HEK293 (cell line): ENCODE measurements at regions not wholly inside any gene's neighbourhood (a gene's known extent, or its start where the extent isn't known, plus 50 kb on each side); places are given as distances from the start of the nearest gene placed in this dataset.

ENCODE experiments used
- CTCF ChIA-PET: fragments of 350-600 bp; formaldehyde crosslinking; extraction: SDS; loops from one replicate; lab custom pipeline; 2021; ENCODE audit warnings: antibody characterized with exemption; lab: Yijun Ruan, JAX
- POLR2A ChIA-PET: fragments of 300-600 bp; formaldehyde crosslinking; extraction: SDS; loops from one replicate; lab custom pipeline; 2020; ENCODE audit warnings: antibody characterized with exemption, inconsistent platforms; lab: Yijun Ruan, JAX
- H3K27ac ChIP-seq: fragments of 200-500 bp; sonication (Bioruptor generic); 2 replicates; pipeline ENCODE4 v1.5.1; 2014; ENCODE audit warnings: low read depth, low read length, control low read depth, inconsistent platforms; ENCODE audit errors: extremely low read depth
- H3K36me3 ChIP-seq, 2 experiments: fragments of 200-500 bp in 1 of 2; sonication (Bioruptor generic) in 1 of 2; 1 replicate in 1 of 2; 2 replicates in 1 of 2; pipeline ENCODE4 v1.5.1; 2014 to 2017; ENCODE audit warnings: inconsistent platforms in 2 of 2, low read length in 2 of 2; ENCODE audit not compliant: control insufficient read depth in 2 of 2, insufficient read depth in 1 of 2
- H3K4me1 ChIP-seq: fragments of 200-500 bp; sonication (Bioruptor generic); 2 replicates; pipeline ENCODE4 v1.5.1; 2014; ENCODE audit warnings: mild to moderate bottlenecking, low read length, inconsistent platforms; ENCODE audit not compliant: control insufficient read depth, insufficient read depth
- H3K4me3 ChIP-seq: 2 replicates; pipeline ENCODE4 v1.5.1; 2011; ENCODE audit warnings: low read depth, mild to moderate bottlenecking, control low read depth, low read length, moderate library complexity
- H3K9me3 ChIP-seq: fragments of 200-500 bp; sonication (Bioruptor generic); 2 replicates; pipeline ENCODE4 v1.5.1; 2014; ENCODE audit warnings: low read depth, low read length, inconsistent platforms; ENCODE audit not compliant: control insufficient read depth, insufficient read depth
- HOXA7 ChIP-seq: sonication (generic); formaldehyde crosslinking; IDR thresholded peaks from 2 replicates; pipeline ENCODE4 v1.8.1; 2022; ENCODE audit warnings: missing genetic modification reagents, borderline replicate concordance
- KLF1 ChIP-seq: fragments of 450-650 bp; formaldehyde crosslinking; IDR thresholded peaks from 2 replicates; pipeline ENCODE4 v1.5.1; 2016; ENCODE audit warnings: missing biosample characterization, missing genetic modification characterization
- PRDM1 ChIP-seq: fragments of 450-650 bp; formaldehyde crosslinking; IDR thresholded peaks from 2 replicates; pipeline ENCODE4; 2016; ENCODE audit warnings: missing biosample characterization, missing genetic modification characterization
- ZNF133 ChIP-seq: fragments of 450-650 bp; formaldehyde crosslinking; IDR thresholded peaks from 2 replicates; pipeline ENCODE4 v1.5.1; 2016; ENCODE audit warnings: missing biosample characterization, missing genetic modification characterization
- ZNF366 ChIP-seq: fragments of 450-650 bp; formaldehyde crosslinking; conservative IDR thresholded peaks from 2 replicates; pipeline ENCODE4 v1.5.1; 2016; ENCODE audit warnings: missing biosample characterization, missing genetic modification characterization
- ZNF473 ChIP-seq: fragments of 450-650 bp; formaldehyde crosslinking; IDR thresholded peaks from 2 replicates; pipeline ENCODE4 v1.5.1; 2017; ENCODE audit warnings: missing biosample characterization, missing genetic modification characterization
- ZNF521 ChIP-seq: fragments of 450-650 bp; formaldehyde crosslinking; IDR thresholded peaks from 2 replicates; pipeline ENCODE4 v1.5.1; 2017; ENCODE audit warnings: missing biosample characterization, mild to moderate bottlenecking, missing genetic modification characterization
- TF ChIP-seq, protein P1 (sequence below): fragments of 450-650 bp; formaldehyde crosslinking; IDR thresholded peaks from 2 replicates; pipeline ENCODE4 v1.5.1; 2016; ENCODE audit warnings: missing biosample characterization, missing genetic modification characterization
- TF ChIP-seq, protein P2 (sequence below): fragments of 450-650 bp; formaldehyde crosslinking; optimal IDR thresholded peaks from 2 replicates; pipeline ENCODE3; 2016; ENCODE audit warnings: missing biosample characterization, mild to moderate bottlenecking, missing genetic modification characterization
- TF ChIP-seq, protein P3 (sequence below): fragments of 450-650 bp; formaldehyde crosslinking; IDR thresholded peaks from 2 replicates; pipeline ENCODE4 v1.5.1; 2016; ENCODE audit warnings: missing biosample characterization, missing genetic modification characterization
- TF ChIP-seq, protein P4 (sequence below): fragments of 450-650 bp; formaldehyde crosslinking; IDR thresholded peaks from 2 replicates; pipeline ENCODE4 v1.5.1; 2017; ENCODE audit warnings: missing biosample characterization, missing genetic modification characterization

DNA sequence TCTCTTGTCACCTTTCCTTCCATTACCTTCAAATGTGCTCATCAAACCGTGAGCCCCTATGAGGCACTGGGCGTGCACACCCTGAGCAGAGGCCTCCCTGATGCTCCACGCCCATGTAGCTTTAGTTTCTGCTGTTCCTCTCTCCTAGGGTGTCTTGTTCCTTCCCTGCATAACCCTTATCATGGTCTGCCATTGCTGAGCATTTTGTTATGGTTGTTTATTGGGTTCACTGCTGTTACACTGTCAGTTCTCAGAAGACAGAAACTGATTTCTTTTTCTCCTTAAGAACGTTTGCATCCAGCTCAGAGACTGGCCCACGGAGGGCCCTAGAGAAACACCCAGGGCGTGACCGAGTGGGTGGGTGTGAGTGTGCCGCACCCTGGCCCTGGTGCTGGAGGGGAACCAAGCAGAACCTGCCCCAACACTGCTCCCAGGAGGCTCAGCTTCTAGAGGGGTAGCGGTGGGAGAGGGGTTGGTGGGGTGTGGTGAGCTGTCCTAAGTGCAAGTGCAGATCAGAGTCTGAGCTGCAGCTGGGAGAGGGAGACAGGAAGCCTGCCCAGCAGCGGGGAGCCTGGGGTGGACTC, 61.4 kb upstream of the URI1 start (continued):
- TF ChIP-seq, protein P1, sequence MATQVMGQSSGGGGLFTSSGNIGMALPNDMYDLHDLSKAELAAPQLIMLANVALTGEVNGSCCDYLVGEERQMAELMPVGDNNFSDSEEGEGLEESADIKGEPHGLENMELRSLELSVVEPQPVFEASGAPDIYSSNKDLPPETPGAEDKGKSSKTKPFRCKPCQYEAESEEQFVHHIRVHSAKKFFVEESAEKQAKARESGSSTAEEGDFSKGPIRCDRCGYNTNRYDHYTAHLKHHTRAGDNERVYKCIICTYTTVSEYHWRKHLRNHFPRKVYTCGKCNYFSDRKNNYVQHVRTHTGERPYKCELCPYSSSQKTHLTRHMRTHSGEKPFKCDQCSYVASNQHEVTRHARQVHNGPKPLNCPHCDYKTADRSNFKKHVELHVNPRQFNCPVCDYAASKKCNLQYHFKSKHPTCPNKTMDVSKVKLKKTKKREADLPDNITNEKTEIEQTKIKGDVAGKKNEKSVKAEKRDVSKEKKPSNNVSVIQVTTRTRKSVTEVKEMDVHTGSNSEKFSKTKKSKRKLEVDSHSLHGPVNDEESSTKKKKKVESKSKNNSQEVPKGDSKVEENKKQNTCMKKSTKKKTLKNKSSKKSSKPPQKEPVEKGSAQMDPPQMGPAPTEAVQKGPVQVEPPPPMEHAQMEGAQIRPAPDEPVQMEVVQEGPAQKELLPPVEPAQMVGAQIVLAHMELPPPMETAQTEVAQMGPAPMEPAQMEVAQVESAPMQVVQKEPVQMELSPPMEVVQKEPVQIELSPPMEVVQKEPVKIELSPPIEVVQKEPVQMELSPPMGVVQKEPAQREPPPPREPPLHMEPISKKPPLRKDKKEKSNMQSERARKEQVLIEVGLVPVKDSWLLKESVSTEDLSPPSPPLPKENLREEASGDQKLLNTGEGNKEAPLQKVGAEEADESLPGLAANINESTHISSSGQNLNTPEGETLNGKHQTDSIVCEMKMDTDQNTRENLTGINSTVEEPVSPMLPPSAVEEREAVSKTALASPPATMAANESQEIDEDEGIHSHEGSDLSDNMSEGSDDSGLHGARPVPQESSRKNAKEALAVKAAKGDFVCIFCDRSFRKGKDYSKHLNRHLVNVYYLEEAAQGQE (tag by site-specific recombination): peak; percentile 23; the same call in 1 of the 2 replicates
- TF ChIP-seq, protein P2, sequence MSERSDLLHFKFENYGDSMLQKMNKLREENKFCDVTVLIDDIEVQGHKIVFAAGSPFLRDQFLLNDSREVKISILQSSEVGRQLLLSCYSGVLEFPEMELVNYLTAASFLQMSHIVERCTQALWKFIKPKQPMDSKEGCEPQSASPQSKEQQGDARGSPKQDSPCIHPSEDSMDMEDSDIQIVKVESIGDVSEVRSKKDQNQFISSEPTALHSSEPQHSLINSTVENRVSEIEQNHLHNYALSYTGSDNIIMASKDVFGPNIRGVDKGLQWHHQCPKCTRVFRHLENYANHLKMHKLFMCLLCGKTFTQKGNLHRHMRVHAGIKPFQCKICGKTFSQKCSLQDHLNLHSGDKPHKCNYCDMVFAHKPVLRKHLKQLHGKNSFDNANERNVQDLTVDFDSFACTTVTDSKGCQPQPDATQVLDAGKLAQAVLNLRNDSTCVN (tag by site-specific recombination): peak; percentile 10

DNA sequence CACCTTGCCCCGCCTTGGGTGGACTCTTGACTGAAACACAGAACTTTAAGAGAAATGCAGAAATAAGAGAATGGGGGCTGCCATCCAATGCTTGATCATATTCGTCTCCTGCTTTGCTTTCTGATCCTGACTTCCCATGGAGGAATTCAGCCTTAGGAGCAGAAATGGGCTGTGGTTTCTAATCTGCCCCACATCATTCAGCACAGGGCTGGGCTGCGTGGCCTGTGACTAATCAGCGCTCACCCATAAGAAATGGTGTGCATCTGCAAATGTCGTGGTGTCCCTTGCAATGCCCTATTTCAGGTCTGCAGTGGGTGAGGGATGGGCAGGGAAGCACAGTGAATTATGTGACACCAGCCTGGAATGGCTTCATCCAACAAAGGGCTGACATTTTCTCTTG, 60.7 kb upstream of the URI1 start:
- no peak for TF ChIP-seq HOXA7 (CRISPR knock-in tag)
- TF ChIP-seq, protein P3, sequence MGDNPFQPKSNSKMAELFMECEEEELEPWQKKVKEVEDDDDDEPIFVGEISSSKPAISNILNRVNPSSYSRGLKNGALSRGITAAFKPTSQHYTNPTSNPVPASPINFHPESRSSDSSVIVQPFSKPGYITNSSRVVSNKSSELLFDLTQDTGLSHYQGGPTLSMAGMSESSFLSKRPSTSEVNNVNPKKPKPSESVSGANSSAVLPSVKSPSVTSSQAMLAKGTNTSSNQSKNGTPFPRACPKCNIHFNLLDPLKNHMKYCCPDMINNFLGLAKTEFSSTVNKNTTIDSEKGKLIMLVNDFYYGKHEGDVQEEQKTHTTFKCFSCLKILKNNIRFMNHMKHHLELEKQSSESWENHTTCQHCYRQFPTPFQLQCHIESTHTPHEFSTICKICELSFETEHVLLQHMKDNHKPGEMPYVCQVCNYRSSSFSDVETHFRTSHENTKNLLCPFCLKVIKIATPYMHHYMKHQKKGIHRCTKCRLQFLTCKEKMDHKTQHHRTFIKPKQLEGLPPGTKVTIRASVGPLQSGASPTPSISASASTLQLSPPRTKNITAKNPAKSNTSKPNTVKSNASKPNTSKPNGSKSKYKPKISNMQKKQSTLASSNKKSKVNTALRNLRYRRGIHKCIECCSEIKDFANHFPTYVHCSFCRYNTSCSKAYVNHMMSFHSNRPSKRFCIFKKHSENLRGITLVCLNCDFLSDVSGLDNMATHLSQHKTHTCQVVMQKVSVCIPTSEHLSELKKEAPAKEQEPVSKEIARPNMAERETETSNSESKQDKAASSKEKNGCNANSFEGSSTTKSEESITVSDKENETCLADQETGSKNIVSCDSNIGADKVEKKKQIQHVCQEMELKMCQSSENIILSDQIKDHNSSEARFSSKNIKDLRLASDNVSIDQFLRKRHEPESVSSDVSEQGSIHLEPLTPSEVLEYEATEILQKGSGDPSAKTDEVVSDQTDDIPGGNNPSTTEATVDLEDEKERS: no peak
- no peaks in the 10 kb centered on the region for H3K9me3 ChIP-seq
- no peaks in the 10 kb centered on the region for H3K36me3 ChIP-seq
- ChIA-PET POLR2A (no interaction called here), CTCF (interaction anchor here (1.5 kb wide), 1 partner anchor 95 kb away, joined by 6 read pairs; no protein-coding TSS in a partner anchor)
- H3K4me3 ChIP-seq: no peak overlapping the region
- H3K27ac ChIP-seq: no peak overlapping the region
- H3K4me1 ChIP-seq: 0 out of 2 replicates have a peak, but pooled peaks cover 4% of the 10 kb centered on the region

DNA sequence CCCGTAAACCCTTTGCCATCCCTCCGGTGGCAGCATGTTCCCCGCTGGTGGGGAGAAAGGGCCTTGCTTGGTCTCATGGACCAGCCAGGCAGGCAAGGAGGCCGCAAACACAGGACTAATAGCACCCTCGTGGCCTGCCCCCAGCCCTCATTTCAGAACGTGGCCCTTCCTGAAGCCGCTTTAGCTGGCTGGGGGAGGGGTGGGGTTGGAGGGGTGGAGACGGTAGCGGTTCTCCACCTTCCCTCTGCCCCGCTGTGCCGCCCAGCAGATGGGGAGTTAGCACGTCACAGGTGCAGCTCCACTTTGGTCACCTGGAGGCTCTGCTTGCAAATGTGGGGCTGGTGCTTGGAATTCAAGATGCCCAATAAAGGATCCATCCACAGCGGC, 59.3 kb upstream of the URI1 start:
- ChIA-PET POLR2A (no interaction called here), CTCF (interaction anchor here (0.9 to 1.5 kb wide), 6 partner anchors 7 to 767 kb away, joined by 3 to 6 read pairs (median 3); no protein-coding TSS in a partner anchor)
- Histone ChIP-seq H3K36me3 (no peaks in the 10 kb centered on the region), H3K4me1 (0 out of 2 replicates have a peak, but pooled peaks cover 4% of the 10 kb centered on the region), H3K4me3 (no peak overlapping the region), H3K27ac (no peak overlapping the region), H3K9me3 (no peaks in the 10 kb centered on the region)
- TF ChIP-seq ZNF521 (tag by site-specific recombination): no peak
- TF ChIP-seq KLF1 (tag by site-specific recombination): peak; percentile 52; the same call in 1 of the 2 replicates

DNA sequence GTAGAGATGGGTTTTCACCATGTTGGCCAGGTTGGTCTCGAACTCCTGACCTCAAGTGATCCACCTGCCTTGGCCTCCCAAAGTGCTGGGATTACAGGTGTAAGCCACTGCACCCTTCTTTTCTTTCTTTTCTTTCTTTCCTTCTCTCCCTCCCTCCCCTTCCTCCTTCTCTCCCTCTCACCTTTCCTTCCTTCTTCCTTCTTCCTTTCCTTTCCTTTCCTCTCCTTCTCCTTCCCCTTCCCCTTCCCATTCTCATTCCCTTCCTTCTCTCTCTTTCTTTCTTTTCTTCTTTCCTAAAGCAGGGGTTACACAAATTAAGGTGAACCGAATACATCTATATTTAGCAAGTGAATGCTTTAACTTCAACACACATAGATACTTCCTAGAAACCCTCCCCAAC, 58.0 kb upstream of the URI1 start:
- Histone ChIP-seq H3K4me1 (0 out of 2 replicates have a peak, but pooled peaks cover 4% of the 10 kb centered on the region), H3K27ac (no peak overlapping the region), H3K36me3 (no peaks in the 10 kb centered on the region), H3K4me3 (no peak overlapping the region), H3K9me3 (no peaks in the 10 kb centered on the region)
- POLR2A ChIA-PET: interaction anchor here (0.6 kb wide), 1 partner anchor 500 kb away, joined by 4 read pairs; no protein-coding TSS in a partner anchor
- TF ChIP-seq ZNF473 (0 out of 2 replicates have a peak, but pooled peaks have one; percentile 39), ZNF133 (tag by site-specific recombination) (no peak), ZNF366 (peak; percentile 89), ZNF521 (tag by site-specific recombination) (peak; percentile 84), PRDM1 (tag by site-specific recombination) (peak; percentile 76; the same call in 1 of the 2 replicates)
- TF ChIP-seq, protein P4, sequence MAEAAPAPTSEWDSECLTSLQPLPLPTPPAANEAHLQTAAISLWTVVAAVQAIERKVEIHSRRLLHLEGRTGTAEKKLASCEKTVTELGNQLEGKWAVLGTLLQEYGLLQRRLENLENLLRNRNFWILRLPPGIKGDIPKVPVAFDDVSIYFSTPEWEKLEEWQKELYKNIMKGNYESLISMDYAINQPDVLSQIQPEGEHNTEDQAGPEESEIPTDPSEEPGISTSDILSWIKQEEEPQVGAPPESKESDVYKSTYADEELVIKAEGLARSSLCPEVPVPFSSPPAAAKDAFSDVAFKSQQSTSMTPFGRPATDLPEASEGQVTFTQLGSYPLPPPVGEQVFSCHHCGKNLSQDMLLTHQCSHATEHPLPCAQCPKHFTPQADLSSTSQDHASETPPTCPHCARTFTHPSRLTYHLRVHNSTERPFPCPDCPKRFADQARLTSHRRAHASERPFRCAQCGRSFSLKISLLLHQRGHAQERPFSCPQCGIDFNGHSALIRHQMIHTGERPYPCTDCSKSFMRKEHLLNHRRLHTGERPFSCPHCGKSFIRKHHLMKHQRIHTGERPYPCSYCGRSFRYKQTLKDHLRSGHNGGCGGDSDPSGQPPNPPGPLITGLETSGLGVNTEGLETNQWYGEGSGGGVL (tag by site-specific recombination): 0 out of 2 replicates have a peak, but pooled peaks have one; percentile 16
- CTCF ChIA-PET: interaction anchor here (1.2 to 1.5 kb wide), 2 partner anchors 10 to 112 kb away, joined by 3 to 4 read pairs; no protein-coding TSS in a partner anchor
